ENCODE measurements at regions not wholly inside any gene's neighbourhood (a gene's known extent, or its start where the extent isn't known, plus 50 kb on each side); places are given as distances from the start of the nearest gene placed in this dataset.

DNA sequence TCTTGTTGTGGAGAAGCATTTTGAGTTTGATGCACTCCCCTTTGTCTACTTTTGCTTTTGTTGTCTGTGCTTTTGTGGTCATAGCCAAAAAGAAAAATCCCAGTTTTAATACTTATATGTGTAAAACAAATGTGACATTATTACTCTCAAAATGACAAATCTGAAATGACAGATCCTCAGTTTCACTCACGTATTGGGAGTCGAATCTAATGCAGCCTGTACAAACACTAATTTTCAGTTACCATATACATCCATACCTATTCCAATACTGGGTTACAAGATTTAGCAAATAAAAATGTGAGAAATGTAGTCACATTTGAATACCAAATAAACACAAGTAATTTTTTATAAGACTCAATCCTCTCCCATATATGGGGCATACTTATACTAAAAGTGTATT, 148.2 kb upstream of the ZNF516 start:
- H3K27ac ChIP-seq, result no peak overlapping the region

GRCh38 chr18:76640438-76640837, 145.4 kb upstream of the ZNF516 start:
- Histone ChIP-seq H3K4me3 (no peak overlapping the region), H3K4me1 (no peaks in the 10 kb centered on the region), H3K36me3 (no peaks in the 10 kb centered on the region), H3K9me3 (no peaks in the 10 kb centered on the region), H3K27me3 (no peaks in the 10 kb centered on the region), H3K27ac (no peak overlapping the region)
- TF ChIP-seq POLR2A (IDR thresholded peaks at IDR 0.05), result no peak
- TF ChIP-seq, protein P1, sequence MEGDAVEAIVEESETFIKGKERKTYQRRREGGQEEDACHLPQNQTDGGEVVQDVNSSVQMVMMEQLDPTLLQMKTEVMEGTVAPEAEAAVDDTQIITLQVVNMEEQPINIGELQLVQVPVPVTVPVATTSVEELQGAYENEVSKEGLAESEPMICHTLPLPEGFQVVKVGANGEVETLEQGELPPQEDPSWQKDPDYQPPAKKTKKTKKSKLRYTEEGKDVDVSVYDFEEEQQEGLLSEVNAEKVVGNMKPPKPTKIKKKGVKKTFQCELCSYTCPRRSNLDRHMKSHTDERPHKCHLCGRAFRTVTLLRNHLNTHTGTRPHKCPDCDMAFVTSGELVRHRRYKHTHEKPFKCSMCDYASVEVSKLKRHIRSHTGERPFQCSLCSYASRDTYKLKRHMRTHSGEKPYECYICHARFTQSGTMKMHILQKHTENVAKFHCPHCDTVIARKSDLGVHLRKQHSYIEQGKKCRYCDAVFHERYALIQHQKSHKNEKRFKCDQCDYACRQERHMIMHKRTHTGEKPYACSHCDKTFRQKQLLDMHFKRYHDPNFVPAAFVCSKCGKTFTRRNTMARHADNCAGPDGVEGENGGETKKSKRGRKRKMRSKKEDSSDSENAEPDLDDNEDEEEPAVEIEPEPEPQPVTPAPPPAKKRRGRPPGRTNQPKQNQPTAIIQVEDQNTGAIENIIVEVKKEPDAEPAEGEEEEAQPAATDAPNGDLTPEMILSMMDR (IDR thresholded peaks at IDR 0.05), result no peak
- DNase-seq, result no peak

More for the DNA sequence above, 148.2 kb upstream of the ZNF516 start:
- Histone ChIP-seq H3K4me1 (no peaks in the 10 kb centered on the region), H3K36me3 (no peaks in the 10 kb centered on the region), H3K9me3 (no peaks in the 10 kb centered on the region), H3K4me3 (no peak overlapping the region), H3K27me3 (no peaks in the 10 kb centered on the region)
- TF ChIP-seq, protein P1 (IDR thresholded peaks at IDR 0.05), result no peak
- TF ChIP-seq POLR2A (IDR thresholded peaks at IDR 0.05), result no peak
- no peak for DNase-seq

DNA sequence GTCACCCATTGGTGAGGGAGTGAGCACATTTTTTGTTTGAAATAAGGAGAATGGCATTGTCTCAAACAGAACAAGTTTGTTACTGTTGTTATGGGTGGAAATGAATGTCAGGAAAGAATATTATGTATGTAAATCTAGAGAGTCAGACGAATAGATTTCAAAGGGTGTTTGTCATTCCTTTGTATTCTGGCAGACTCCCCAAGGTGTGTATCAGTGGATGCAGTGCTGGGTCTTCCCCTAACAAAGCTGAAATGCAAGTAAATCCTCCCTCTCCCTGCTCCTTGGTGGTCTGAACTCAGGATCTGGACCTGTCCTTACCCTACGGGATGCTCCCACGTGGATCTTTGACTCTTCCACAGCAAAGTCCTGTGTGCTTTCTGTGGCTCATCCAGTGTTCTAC, 139.5 kb upstream of the ZNF516 start:
- no peak overlapping the region for H3K27ac ChIP-seq
- no peak overlapping the region for H3K4me3 ChIP-seq
- no peaks in the 10 kb centered on the region for H3K9me3 ChIP-seq
- TF ChIP-seq POLR2A (IDR thresholded peaks at IDR 0.05), result no peak
- TF ChIP-seq, protein P1 (IDR thresholded peaks at IDR 0.05), result no peak
- H3K36me3 ChIP-seq, result no peaks in the 10 kb centered on the region
- DNase-seq, result no peak
- H3K27me3 ChIP-seq, result no peaks in the 10 kb centered on the region
- no peaks in the 10 kb centered on the region for H3K4me1 ChIP-seq

GRCh38 chr18:76633588-76634269, 138.7 kb upstream of the ZNF516 start:
- Histone ChIP-seq H3K4me1 (no peaks in the 10 kb centered on the region), H3K9me3 (no peaks in the 10 kb centered on the region), H3K27ac (no peak overlapping the region), H3K27me3 (no peaks in the 10 kb centered on the region), H3K36me3 (no peaks in the 10 kb centered on the region), H3K4me3 (no peak overlapping the region)
- no peak for DNase-seq
- TF ChIP-seq POLR2A (IDR thresholded peaks at IDR 0.05), result no peak
- TF ChIP-seq, protein P1 (IDR thresholded peaks at IDR 0.05), result no peak

GRCh38 chr18:76627444-76627843, 132.4 kb upstream of the ZNF516 start:
- Histone ChIP-seq H3K4me3 (no peak overlapping the region), H3K36me3 (no peaks in the 10 kb centered on the region), H3K9me3 (no peaks in the 10 kb centered on the region), H3K27me3 (no peaks in the 10 kb centered on the region), H3K4me1 (no peaks in the 10 kb centered on the region), H3K27ac (no peak overlapping the region)
- DNase-seq, result no peak
- TF ChIP-seq, protein P1 (IDR thresholded peaks at IDR 0.05), result no peak
- no peak for TF ChIP-seq POLR2A (IDR thresholded peaks at IDR 0.05)

DNA sequence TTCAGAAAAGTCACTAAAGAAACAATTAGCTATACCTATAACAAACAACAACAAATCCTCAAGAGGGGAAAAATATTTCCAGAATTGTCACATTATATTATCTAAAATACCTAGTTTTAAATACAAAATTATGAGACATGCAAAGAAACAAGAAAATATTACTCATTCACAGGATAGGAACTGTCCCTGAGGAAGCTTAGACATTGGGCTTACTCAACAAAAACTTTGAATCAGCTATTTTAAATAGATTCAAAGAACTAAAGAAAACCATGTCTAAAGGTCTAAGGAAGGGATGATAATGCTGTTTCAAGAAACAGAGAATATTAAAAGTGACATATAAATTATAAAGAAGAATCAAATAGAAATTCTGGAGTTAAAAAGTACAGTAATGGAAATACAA, 131.9 kb upstream of the ZNF516 start:
- H3K27ac ChIP-seq, result no peak overlapping the region
- H3K27me3 ChIP-seq, result no peaks in the 10 kb centered on the region
- H3K4me3 ChIP-seq, result no peak overlapping the region
- H3K9me3 ChIP-seq, result no peaks in the 10 kb centered on the region
- H3K4me1 ChIP-seq, result no peaks in the 10 kb centered on the region
- no peak for DNase-seq
- no peaks in the 10 kb centered on the region for H3K36me3 ChIP-seq
- TF ChIP-seq POLR2A (IDR thresholded peaks at IDR 0.05), result no peak
- TF ChIP-seq, protein P1 (IDR thresholded peaks at IDR 0.05), result no peak

Data from Peyer's patch (tissue), 4 donors.